ENCODE measurements at regions not wholly inside any gene's neighbourhood (a gene's known extent, or its start where the extent isn't known, plus 50 kb on each side); places are given as distances from the start of the nearest gene placed in this dataset.

DNA sequence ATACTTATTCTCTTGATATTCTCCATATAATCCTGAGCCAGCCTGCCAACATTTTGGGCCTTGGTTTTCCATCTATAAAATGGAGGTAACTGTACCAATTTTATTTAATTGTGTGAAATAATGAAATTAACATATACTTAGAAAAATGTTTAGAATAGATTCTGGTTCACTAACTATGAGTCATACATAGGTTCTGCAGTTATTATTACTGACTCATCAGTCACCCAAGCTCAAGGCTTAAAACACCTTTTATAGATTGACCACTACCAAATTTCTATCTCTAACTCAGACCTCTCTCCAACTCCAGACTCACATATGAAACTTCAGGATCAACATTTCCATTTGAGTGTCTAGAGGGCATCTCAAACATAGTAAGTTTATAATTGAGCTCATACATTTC lies 1277.2 kb upstream of the GJE1 start:
- Mint-ChIP-seq H3K27ac (no peak overlapping the region), H3K9me3 (no peaks in the 10 kb centered on the region), H3K36me3 (ENCODE audit: low read depth) (no peaks in the 10 kb centered on the region), H3K27me3 (ENCODE audit: low read depth) (no peaks in the 10 kb centered on the region), H3K4me1 (peaks cover 18% of the 10 kb centered on the region), H3K4me3 (no peak overlapping the region)
- TF ChIP-seq, protein P1, sequence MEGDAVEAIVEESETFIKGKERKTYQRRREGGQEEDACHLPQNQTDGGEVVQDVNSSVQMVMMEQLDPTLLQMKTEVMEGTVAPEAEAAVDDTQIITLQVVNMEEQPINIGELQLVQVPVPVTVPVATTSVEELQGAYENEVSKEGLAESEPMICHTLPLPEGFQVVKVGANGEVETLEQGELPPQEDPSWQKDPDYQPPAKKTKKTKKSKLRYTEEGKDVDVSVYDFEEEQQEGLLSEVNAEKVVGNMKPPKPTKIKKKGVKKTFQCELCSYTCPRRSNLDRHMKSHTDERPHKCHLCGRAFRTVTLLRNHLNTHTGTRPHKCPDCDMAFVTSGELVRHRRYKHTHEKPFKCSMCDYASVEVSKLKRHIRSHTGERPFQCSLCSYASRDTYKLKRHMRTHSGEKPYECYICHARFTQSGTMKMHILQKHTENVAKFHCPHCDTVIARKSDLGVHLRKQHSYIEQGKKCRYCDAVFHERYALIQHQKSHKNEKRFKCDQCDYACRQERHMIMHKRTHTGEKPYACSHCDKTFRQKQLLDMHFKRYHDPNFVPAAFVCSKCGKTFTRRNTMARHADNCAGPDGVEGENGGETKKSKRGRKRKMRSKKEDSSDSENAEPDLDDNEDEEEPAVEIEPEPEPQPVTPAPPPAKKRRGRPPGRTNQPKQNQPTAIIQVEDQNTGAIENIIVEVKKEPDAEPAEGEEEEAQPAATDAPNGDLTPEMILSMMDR (IDR thresholded peaks at IDR 0.05; ENCODE audit: unreplicated experiment in 3 of 3), result no peak

DNA sequence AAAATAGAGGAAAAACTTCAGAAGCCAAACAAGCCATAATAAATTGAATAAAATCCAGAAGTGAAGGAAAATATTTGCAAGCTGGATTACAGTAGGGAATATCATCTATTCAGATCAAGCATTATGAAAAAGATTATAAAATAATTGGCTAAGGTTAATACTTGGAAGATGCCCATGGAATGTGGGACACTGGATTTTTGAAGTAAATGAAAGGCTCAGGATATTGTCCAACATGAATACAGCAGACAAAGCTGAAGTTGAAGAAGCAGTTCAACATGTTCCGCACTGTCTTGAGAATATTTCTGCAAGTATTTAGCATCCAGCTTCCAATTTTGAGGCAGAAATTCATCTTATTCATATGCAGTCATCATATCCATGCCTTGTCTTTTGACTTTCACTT lies 1278.4 kb upstream of the GJE1 start:
- peaks cover 19% of the 10 kb centered on the region for H3K4me1 Mint-ChIP-seq
- H3K27me3 Mint-ChIP-seq (ENCODE audit: low read depth), result no peaks in the 10 kb centered on the region
- H3K36me3 Mint-ChIP-seq (ENCODE audit: low read depth), result no peaks in the 10 kb centered on the region
- TF ChIP-seq, protein P1 (IDR thresholded peaks at IDR 0.05; ENCODE audit: unreplicated experiment in 3 of 3), result no peak
- no peaks in the 10 kb centered on the region for H3K9me3 Mint-ChIP-seq
- no peak overlapping the region for H3K4me3 Mint-ChIP-seq
- H3K27ac Mint-ChIP-seq, result peak overlapping the region in 2 of 3 experiments; percentile 50 to 63

DNA sequence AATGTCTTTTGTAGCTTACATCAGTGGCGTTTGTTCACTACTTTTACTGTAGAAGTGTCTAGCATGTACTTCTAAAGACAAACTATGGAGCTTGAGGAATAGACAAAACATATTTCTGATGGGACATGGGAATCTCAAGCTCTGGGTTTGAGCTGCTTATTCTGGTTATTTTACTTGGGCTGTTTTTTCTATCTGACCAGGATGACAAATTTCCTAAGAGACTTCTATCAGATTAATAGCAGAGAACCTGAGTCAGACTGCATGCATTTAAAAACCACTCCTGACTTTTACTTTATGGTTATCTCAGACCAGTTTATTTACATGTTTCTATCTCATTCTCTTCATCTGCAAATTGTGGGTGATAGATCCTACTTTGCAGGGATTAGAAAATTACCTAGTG lies 1282.3 kb upstream of the GJE1 start:
- Mint-ChIP-seq H3K27me3 (ENCODE audit: low read depth) (no peaks in the 10 kb centered on the region), H3K9me3 (no peaks in the 10 kb centered on the region)
- TF ChIP-seq, protein P1 (IDR thresholded peaks at IDR 0.05; ENCODE audit: unreplicated experiment in 3 of 3), result no peak

DNA sequence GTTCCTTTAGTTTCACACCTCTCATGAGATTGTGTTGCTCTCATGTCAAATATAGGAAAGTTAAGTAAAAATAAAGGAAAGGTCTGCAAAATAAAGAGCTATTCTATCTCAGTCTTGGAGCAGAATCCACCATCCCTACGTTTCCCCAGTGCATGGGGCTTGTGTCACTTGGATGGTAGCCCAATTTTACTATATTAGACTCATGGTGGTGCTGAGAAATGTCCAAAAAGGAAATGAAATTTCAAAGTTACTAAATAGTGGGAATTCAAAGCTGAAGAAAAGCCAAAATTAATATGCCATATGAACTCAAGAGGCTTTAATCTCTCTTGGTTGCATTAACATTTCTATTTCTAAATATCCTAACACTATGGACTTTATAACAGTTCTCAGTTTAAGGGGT lies 1283.3 kb upstream of the GJE1 start:
- Mint-ChIP-seq H3K27ac (peak overlapping the region in 2 of 3 experiments; percentile 41 to 44), H3K4me1 (peaks cover 13% of the 10 kb centered on the region), H3K27me3 (ENCODE audit: low read depth) (no peaks in the 10 kb centered on the region), H3K36me3 (ENCODE audit: low read depth) (no peaks in the 10 kb centered on the region), H3K9me3 (no peaks in the 10 kb centered on the region), H3K4me3 (no peak overlapping the region)
- TF ChIP-seq, protein P1 (IDR thresholded peaks at IDR 0.05; ENCODE audit: unreplicated experiment in 3 of 3), result no peak

More for the DNA sequence above, 1282.3 kb upstream of the GJE1 start:
- H3K4me1 Mint-ChIP-seq, result peaks cover 13% of the 10 kb centered on the region
- no peaks in the 10 kb centered on the region for H3K36me3 Mint-ChIP-seq (ENCODE audit: low read depth)
- no peak overlapping the region for H3K27ac Mint-ChIP-seq
- H3K4me3 Mint-ChIP-seq, result no peak overlapping the region

DNA sequence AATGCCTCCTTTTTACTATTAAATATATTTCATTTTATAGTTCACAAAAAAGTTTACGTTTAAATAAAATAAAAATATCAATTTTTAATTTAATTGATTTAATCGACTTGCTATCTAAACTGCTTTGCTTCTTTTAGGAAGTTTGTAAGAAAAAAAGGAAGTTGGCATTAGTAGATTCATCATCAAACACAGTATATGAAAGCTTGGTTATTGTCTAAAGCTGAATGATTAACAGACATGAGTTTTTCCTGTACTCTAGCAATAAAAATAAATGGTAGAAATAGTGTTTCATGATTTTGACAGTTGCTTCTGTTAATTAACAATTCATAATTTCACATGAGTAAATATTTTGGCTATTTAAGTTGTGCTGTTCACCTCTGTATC lies 1285.5 kb upstream of the GJE1 start:
- Mint-ChIP-seq H3K4me3 (no peak overlapping the region), H3K4me1 (peaks cover 5% of the 10 kb centered on the region), H3K36me3 (ENCODE audit: low read depth) (no peaks in the 10 kb centered on the region), H3K9me3 (no peaks in the 10 kb centered on the region), H3K27ac (no peak overlapping the region), H3K27me3 (ENCODE audit: low read depth) (no peaks in the 10 kb centered on the region)
- TF ChIP-seq, protein P1 (IDR thresholded peaks at IDR 0.05; ENCODE audit: unreplicated experiment in 3 of 3), result no peak

DNA sequence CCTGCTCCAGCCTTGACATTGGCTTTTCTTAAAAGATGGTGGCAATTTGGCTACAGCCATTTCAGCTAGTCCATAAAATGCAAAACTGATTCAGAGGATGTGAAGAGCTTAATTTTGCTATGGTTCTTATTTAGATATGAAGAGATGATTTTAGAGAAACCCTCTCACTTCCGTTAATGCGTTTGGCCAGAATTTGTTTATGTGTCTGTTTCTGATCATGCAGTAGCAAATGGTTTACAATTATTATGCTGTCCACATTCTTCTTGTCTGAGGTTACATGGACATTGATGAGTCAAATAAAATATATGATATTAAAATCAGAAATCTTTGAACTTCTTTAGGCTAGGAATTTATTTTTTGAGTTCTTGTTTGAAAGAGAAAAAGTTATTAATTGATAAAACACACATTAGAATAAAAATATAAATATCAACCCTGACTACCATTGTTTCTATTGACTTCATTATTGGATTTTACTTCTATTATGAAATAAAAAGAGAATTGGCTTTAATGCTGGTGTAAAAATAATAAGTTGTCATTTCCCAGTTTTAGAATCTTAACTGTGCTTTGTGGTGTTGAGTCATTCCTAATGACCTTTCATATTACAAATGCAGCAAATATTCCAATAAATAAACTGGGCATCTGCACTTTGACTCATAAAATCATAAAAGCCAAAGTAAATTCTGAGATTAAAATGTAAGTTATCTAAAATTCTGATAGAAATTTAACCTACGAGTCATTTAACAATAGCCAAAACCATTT lies 1286.0 kb upstream of the GJE1 start:
- Mint-ChIP-seq H3K9me3 (no peaks in the 10 kb centered on the region), H3K4me3 (no peak overlapping the region), H3K27ac (no peak overlapping the region), H3K27me3 (ENCODE audit: low read depth) (no peaks in the 10 kb centered on the region), H3K4me1 (peaks cover 5% of the 10 kb centered on the region), H3K36me3 (ENCODE audit: low read depth) (no peaks in the 10 kb centered on the region)
- TF ChIP-seq, protein P1 (IDR thresholded peaks at IDR 0.05; ENCODE audit: unreplicated experiment in 3 of 3), result no peak

Measured in nephron (organoid).